HFF-Myc (cell line): ENCODE measurements at regions not wholly inside any gene's neighbourhood (a gene's known extent, or its start where the extent isn't known, plus 50 kb on each side); places are given as distances from the start of the nearest gene placed in this dataset.

Source experiments
- DNase-seq: peaks from one replicate; pipeline ENCODE4 v3.0.0-alpha.2; 2011; ENCODE audit warnings: low read depth; ENCODE audit errors: extremely low read depth
- H3K4me3 ChIP-seq: replicated peaks from 2 replicates; pipeline ENCODE4 v1.5.1; 2011; ENCODE audit warnings: low read depth, mild to moderate bottlenecking, control low read depth, low read length
- TF ChIP-seq, protein P1 (sequence below): IDR thresholded peaks from 2 replicates; pipeline ENCODE4 v1.5.1; 2012; ENCODE audit warnings: mild to moderate bottlenecking, low read depth, low read length, control low read depth; ENCODE audit errors: missing control alignments

DNA sequence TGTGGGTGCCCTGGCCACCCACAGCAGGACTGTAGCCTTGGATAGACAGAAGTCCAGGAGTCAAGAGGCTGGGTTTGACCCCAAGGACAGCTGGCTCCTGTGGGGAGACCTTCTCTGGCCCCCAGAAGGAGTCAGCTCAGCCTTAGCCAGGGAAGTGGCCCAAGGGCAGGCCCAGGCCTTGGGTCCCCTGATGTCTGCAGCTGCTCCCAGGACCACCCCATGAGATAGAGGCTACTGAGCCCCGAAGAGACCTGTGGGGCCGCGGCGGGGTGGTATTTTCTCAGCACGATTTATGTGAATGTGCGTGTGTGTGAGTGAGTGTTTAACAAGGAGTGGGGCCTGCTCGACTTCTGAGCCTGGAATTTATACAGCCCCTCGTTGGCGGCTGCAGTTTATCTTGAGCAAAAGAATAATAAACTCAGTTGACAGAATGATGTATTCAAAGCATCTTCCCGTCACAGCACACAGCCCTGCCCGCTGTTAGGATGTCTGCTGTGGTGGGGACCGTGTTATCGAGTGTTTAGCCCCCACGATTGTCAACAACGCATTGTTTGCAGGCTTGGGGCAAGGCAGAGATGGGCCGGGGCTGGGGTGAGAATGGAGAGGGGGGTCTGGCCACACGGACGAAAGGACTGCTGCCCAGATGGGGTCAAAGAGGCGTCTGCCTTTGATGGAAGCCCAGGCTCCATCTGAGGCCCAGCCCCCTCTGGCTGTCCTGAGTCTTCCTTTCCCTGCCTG lies 163.3 kb downstream of the VEGFA start:
- DNase-seq: no peak
- H3K4me3 ChIP-seq: no peak overlapping the region
- TF ChIP-seq, protein P1, sequence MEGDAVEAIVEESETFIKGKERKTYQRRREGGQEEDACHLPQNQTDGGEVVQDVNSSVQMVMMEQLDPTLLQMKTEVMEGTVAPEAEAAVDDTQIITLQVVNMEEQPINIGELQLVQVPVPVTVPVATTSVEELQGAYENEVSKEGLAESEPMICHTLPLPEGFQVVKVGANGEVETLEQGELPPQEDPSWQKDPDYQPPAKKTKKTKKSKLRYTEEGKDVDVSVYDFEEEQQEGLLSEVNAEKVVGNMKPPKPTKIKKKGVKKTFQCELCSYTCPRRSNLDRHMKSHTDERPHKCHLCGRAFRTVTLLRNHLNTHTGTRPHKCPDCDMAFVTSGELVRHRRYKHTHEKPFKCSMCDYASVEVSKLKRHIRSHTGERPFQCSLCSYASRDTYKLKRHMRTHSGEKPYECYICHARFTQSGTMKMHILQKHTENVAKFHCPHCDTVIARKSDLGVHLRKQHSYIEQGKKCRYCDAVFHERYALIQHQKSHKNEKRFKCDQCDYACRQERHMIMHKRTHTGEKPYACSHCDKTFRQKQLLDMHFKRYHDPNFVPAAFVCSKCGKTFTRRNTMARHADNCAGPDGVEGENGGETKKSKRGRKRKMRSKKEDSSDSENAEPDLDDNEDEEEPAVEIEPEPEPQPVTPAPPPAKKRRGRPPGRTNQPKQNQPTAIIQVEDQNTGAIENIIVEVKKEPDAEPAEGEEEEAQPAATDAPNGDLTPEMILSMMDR: no peak

DNA sequence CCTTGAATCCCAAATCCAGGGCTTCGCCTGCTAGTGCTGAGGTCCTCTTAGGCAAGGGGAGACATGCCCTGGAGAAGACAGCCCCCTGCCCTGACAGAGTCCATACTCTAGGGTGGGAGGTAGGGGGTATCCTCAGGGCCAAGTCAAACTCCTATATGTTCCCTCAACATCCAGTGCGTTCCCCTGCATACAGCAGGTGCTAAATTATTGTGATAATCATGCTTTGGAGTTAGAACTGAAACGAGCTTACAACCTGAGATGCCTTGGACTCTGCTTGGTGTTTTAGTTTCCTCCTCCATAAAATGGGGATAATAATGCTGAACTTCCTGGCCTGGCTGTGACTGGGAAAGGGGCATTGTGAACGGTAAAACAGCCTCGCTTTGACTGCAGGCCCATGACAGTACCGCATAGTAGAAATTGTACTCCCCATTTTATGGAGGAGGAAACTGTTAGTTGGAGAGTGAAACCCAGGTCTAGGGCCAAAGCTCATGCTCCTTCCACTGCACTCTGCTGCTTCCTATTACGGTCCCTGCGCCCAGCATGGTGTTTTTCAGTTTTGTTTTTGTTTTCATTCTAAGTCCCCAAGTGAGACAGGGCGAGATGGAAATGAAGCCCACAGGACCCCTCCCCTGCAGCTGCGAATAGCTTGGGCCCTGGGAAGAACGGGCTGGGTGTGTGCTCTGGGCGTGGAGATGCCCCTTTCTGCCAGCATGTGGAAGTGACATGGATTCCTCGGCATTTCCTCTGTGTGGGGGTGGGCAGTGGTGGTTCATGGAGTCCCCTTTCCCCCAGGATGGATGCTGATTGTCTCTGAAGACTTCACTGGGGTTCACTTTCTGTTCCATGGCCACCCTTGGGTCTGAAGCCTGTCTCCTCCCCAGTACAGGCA lies 162.5 kb downstream of the VEGFA start:
- TF ChIP-seq, protein P1: no peak
- no peak for DNase-seq
- no peak overlapping the region for H3K4me3 ChIP-seq

DNA sequence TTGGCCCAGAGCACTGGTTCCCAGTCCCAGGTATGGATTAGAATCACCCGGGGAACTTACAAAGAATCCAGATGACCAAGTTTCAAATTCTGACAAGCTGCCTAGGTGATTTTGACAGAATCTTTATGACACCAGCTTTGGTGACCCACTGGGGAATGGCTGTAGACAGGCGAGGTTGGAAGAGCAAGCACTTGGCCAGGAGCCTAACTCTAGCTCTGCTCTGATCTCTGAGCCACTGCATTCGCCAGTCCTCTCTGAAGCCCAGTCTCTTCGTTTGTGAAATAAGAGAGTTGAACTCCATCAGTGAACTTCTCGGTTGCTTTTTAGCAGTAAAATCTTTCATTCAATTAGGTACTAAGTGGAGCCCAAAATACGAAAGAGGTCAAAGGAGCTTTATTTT lies 161.2 kb downstream of the VEGFA start:
- no peak overlapping the region for H3K4me3 ChIP-seq
- no peak for DNase-seq
- TF ChIP-seq, protein P1: no peak

DNA sequence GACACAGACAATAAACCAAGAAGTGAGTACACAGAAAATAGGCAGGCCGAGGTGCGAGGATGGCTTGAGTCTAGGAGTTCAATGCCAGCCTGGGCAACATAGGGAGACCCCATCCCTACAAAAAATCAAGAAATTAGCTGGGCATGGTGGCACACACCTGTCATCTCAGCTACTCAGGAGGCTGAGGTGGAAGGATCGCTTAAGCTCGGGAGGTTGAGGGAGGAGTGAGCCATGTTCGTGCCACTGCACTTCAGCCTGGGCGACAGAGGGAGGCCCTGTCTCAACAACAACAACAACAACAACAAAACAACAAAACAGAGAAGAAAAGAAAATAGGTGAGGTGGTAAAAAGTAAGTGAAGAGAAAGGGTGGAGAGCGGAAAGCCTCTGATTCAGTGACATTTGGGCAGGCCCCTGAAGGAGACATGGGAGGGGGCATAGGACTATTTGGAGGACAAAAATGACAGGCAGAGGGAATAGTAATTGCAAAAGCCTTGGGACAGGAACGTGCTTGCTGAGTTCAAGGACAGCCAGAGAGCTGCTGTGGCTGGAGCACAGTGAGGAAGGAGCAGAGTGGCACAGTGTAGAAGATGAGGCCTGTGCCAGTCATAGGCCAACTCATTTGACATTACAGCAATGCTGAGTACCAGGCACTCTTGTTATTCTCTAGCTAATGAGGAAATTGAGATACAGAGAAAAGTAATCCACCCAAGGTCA lies 160.6 kb downstream of the VEGFA start:
- H3K4me3 ChIP-seq: no peak overlapping the region
- TF ChIP-seq, protein P1: no peak
- DNase-seq: no peak

DNA sequence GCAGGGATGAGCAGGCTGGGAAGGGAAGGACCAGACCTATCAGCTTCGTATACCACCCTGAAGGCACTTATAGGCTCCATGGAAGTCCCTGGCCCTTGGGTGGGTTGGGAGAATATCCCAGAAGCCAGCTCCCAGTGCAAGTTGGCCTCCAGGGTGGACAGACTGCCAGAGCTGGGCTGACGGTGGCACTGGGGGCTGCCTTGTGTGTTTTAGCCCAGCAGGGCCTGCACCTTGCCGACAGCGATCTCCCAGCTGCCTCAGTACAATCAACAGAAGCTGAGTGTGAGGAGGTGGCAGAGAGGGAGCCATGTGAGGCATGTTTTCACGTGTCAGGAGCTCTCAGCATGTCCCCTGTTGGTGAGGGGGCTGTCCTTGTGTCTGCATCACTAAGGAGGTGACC lies 159.5 kb downstream of the VEGFA start:
- H3K4me3 ChIP-seq: no peak overlapping the region
- TF ChIP-seq, protein P1: no peak
- no peak for DNase-seq

DNA sequence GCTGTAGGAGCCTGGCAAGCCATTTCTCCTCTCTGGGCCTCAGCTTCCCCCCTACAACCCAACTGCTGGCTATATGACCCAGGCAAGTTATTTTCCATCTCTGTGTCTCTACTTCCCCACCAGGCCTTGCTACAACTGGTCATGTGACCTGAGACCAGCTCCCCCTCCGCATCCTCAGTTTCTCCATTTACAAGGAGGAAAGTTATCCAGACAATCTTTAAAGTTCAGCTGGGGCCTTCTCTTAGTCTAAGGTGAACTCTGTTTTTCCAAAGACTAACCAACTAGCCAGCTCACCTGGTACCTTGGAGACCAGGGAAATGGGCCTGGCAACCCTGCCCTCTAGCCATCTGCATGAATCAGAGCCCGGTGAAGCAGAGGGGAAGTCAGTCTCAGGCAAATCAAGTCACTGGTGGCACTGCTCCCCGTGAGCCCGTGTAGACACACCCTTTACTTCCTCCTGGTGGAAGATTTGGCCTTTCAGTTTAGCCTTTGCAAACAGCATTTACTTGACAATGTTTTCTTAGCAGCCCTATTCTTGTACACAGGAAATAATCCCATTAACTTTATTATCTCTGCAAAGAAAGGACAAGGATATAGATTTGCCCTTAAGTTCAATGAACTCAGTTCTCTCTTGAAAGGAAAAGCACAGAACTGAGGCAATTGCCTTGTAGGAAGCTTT lies 157.7 kb downstream of the VEGFA start:
- TF ChIP-seq, protein P1: no peak
- DNase-seq: no peak
- no peak overlapping the region for H3K4me3 ChIP-seq
